HFF-Myc (cell line): ENCODE measurements at regions not wholly inside any gene's neighbourhood (a gene's known extent, or its start where the extent isn't known, plus 50 kb on each side); places are given as distances from the start of the nearest gene placed in this dataset.

ENCODE experiments used
- DNase-seq: peaks from one replicate; pipeline ENCODE4 v3.0.0-alpha.2; 2011; ENCODE audit warnings: low read depth; ENCODE audit errors: extremely low read depth
- H3K4me3 ChIP-seq: replicated peaks from 2 replicates; pipeline ENCODE4 v1.5.1; 2011; ENCODE audit warnings: low read depth, mild to moderate bottlenecking, control low read depth, low read length
- TF ChIP-seq, protein P1 (sequence below): IDR thresholded peaks from 2 replicates; pipeline ENCODE4 v1.5.1; 2012; ENCODE audit warnings: mild to moderate bottlenecking, low read depth, low read length, control low read depth; ENCODE audit errors: missing control alignments

DNA sequence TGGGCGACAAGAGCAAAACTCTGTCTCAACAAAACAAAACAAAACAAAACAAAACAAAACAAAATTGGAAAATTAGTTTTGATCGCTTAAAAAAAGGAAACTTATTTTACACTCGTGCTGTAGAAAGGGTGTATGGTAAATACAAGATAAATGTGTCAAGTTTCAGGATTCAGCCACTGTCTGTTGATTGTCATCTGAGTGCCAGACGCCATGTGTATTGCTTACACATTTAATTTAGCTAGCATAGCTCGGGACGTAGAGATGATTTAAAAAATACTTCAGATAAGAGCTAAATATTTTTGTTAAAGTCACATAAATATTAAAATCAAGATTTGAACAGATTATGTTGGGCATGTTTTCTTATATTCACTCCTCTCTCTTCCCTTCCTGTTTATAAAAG is 568.1 kb upstream of the ZNF804A start:
- H3K4me3 ChIP-seq, result no peak overlapping the region
- DNase-seq, result no peak
- TF ChIP-seq, protein P1, sequence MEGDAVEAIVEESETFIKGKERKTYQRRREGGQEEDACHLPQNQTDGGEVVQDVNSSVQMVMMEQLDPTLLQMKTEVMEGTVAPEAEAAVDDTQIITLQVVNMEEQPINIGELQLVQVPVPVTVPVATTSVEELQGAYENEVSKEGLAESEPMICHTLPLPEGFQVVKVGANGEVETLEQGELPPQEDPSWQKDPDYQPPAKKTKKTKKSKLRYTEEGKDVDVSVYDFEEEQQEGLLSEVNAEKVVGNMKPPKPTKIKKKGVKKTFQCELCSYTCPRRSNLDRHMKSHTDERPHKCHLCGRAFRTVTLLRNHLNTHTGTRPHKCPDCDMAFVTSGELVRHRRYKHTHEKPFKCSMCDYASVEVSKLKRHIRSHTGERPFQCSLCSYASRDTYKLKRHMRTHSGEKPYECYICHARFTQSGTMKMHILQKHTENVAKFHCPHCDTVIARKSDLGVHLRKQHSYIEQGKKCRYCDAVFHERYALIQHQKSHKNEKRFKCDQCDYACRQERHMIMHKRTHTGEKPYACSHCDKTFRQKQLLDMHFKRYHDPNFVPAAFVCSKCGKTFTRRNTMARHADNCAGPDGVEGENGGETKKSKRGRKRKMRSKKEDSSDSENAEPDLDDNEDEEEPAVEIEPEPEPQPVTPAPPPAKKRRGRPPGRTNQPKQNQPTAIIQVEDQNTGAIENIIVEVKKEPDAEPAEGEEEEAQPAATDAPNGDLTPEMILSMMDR, result no peak

DNA sequence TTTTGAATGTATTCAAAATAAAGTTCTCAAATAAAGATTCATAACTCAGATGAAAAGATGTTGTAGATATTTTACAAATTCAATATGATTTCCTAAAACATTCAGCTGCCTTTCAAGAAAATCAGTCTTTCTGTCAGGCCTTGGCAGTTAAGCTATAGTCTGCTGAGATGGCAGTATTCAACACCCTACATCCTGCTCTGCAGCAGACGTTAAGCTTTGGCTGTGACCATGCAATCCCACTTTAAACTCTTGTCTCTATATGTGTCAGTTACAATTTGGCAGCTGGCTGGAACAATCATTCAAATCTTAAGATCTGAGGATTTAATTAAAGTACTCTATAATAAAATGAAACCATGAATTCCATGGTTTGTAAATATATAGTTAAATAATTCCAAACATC is 567.3 kb upstream of the ZNF804A start:
- no peak overlapping the region for H3K4me3 ChIP-seq
- DNase-seq, result no peak
- TF ChIP-seq, protein P1, result no peak

DNA sequence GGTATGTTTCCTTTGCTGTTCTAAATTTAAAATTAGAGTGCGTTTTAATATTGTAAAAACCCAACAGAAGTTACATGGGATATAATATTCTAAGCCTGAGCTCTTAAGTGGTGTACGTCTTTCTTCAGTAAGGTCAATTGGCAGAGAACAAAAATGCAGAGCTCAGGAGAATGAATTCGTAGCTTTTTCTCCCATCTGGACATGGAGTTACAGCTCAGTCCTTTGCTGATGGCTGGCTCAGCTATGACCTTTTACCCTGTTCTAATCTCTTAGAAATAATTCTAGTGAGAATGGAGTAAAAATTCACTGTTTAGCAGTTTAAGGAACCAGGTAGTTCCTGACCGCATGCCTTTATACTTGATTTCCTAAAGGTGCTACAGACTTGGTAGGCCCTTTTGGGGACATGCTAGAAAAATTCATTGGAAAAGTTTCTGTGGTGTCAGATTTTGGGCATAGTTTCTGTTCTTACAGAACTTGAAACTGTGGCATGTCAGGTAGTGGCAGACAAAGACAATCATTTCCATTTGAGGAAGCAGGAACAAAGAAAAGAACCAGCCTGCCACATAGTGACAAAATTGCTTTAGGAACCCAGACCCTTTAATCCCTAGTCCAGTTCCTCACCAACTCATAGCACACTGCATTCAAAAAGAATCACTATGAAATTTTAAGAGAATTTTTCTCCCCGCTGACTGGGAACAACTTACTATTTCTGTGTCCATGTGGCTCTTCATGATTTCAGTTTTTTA is 566.8 kb upstream of the ZNF804A start:
- DNase-seq, result no peak
- TF ChIP-seq, protein P1, result no peak
- no peak overlapping the region for H3K4me3 ChIP-seq

DNA sequence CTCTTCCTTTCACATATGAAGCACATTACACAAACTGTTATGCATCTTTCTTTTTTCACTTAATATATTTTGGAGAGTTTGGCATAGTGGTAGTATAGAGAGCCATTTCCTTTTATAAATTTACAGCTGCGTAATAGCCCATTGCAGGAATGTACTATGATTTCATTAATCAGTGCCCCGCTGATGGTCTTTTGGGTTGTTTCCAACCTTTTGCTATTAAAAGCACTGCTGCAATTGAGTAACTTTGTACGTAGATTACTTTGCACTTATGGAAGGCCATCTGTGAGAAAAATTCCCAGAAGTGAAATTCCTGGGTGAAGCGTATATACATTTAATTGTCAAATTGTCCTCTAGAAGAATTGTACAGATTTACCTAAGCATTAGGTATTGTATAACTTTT is 565.3 kb upstream of the ZNF804A start:
- TF ChIP-seq, protein P1, result no peak
- DNase-seq, result no peak
- no peak overlapping the region for H3K4me3 ChIP-seq

DNA sequence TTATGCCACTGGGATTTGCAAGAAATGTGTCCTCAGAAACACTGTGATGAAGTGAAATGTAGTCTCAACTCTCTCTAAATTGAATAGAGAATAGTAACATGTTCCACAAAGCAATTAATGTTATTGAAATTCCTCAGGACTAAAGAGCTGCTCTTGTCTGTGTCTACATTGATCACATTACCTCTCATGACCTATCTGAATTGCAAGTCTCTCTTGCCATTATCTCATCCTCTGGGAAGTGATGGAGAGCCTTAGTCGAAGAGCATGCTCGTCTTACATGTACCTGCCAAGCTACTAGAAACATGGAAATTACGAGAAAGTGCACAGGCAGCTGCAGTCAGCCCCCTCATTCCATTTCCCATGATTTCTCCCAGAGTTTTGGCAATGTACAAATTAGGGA is 561.1 kb upstream of the ZNF804A start:
- no peak for DNase-seq
- TF ChIP-seq, protein P1, result no peak
- no peak overlapping the region for H3K4me3 ChIP-seq

DNA sequence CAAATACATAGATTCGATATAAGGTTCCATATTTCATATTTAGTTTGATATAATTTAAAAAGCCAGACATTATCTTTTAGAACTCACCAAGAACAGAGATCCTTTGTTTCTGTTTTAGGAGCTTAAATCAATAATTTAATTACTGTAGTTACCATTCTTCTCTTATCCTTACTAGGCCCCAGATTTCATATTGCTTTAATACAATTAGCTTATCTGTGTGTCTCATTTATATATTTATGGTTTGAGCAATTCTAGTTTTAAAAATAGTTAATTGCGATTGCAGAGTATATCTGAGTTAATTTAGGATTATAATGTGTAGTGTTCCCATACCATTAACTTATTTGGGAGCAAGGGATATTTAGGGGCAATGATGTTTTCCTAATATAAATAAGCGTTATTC is 558.8 kb upstream of the ZNF804A start:
- no peak overlapping the region for H3K4me3 ChIP-seq
- TF ChIP-seq, protein P1, result no peak
- DNase-seq, result no peak

DNA sequence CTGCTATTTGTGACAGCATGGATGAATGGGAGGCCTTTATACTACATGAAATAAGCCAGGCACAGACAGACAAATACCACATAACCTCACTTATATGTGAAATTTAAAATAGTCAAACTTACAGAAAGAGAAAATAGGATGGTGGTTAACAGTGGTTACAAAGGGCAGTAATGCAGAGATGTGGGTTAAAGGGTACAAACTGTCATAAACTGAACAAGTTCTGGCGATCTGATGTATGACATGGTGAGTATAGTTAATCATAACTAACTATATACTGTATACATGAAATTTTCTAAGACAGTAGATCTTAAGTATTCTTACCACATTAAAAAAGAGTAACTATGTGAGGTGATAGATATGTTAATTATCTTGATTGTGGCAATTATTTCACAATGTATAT is 558.1 kb upstream of the ZNF804A start:
- H3K4me3 ChIP-seq, result no peak overlapping the region
- DNase-seq, result no peak
- TF ChIP-seq, protein P1, result no peak
